Tibial nerve (tissue), 4 donors: ENCODE measurements at regions not wholly inside any gene's neighbourhood (a gene's known extent, or its start where the extent isn't known, plus 50 kb on each side); places are given as distances from the start of the nearest gene placed in this dataset.

Experiments used
- EP300 ChIP-seq, 2 donors: sonication (generic); formaldehyde crosslinking; IDR thresholded peaks; one replicate each; pipeline ENCODE4 v1.6.1; 2017; ENCODE audit warnings: antibody characterized with exemption in 2 of 2, mild to moderate bottlenecking in 1 of 2
- POLR2A ChIP-seq, 2 donors: fragments of 450-650 bp; IDR thresholded peaks; one replicate each; pipeline ENCODE4 v1.6.1; 2017; ENCODE audit warnings: antibody characterized with exemption in 2 of 2, mild to moderate bottlenecking in 2 of 2, moderate library complexity in 2 of 2
- TF ChIP-seq, protein P1 (sequence below), 5 experiments: fragments of 200-600 bp in 3 of 5; fragments of 450-650 bp in 2 of 5; sonication (generic) in 3 of 5; IDR thresholded peaks; one replicate each; pipeline ENCODE4 v1.5.1; 2016 to 2019; ENCODE audit warnings: antibody characterized with exemption in 5 of 5, mild to moderate bottlenecking in 3 of 5, moderate library complexity in 2 of 5

DNA sequence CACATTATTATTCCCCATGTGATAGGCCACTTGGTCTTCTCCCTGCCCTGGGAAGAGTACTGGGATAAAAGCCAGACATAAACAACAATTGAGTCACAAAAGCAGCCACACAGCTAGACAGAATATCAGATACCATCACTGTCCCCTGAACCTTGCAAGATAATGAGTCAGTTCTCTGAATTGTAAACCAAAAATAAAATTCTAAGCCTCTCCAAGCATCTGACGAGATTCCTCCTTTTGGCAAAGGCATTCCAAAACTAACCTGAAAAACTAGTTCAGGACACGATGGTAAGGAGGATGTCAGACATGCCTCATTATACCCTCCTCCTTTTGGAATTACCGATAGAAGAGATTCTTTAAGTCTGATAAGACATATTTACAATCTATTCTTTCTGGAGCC, 450.7 kb downstream of the HTR7 start:
- TF ChIP-seq, protein P1, sequence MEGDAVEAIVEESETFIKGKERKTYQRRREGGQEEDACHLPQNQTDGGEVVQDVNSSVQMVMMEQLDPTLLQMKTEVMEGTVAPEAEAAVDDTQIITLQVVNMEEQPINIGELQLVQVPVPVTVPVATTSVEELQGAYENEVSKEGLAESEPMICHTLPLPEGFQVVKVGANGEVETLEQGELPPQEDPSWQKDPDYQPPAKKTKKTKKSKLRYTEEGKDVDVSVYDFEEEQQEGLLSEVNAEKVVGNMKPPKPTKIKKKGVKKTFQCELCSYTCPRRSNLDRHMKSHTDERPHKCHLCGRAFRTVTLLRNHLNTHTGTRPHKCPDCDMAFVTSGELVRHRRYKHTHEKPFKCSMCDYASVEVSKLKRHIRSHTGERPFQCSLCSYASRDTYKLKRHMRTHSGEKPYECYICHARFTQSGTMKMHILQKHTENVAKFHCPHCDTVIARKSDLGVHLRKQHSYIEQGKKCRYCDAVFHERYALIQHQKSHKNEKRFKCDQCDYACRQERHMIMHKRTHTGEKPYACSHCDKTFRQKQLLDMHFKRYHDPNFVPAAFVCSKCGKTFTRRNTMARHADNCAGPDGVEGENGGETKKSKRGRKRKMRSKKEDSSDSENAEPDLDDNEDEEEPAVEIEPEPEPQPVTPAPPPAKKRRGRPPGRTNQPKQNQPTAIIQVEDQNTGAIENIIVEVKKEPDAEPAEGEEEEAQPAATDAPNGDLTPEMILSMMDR (IDR thresholded peaks at IDR 0.05), result no peak
- no peak for TF ChIP-seq EP300 (IDR thresholded peaks at IDR 0.05)
- no peak for TF ChIP-seq POLR2A (IDR thresholded peaks at IDR 0.05)
